ENCODE measurements at regions not wholly inside any gene's neighbourhood (a gene's known extent, or its start where the extent isn't known, plus 50 kb on each side); places are given as distances from the start of the nearest gene placed in this dataset.
A peak's percentile ranks its signal among the peaks of the same experiment; 100 is the strongest.

- Histone ChIP-seq H3K36me3 (no peaks in the 10 kb centered on the region), H3K4me3 (no peak overlapping the region), H3K9me3 (no peaks in the 10 kb centered on the region), H3K27me3 (no peaks in the 10 kb centered on the region), H3K27ac (no peak overlapping the region), H3K4me1 (no peaks in the 10 kb centered on the region)
- no peak for ATAC-seq
- 35 to 37% methylated on average over 2 of the region's 2 CpGs for WGBS, 2 donors (ENCODE audit: low coverage in 1 of 2)
- no peak for TF ChIP-seq EP300 (IDR thresholded peaks at IDR 0.05)
- TF ChIP-seq POLR2A (IDR thresholded peaks at IDR 0.05): no peak
Observed at GRCh38 chr13:86201477-86201876, 402.3 kb upstream of the SLITRK6 start.

GRCh38 chr13:86193281-86193680, 394.1 kb upstream of the SLITRK6 start:
- H3K27ac ChIP-seq: no peak overlapping the region
- H3K36me3 ChIP-seq: no peaks in the 10 kb centered on the region
- H3K27me3 ChIP-seq: no peaks in the 10 kb centered on the region
- H3K4me3 ChIP-seq: no peak overlapping the region
- no peak for ATAC-seq
- TF ChIP-seq POLR2A (IDR thresholded peaks at IDR 0.05) (no peak), CTCF (IDR thresholded peaks at IDR 0.05) (no peak), EP300 (IDR thresholded peaks at IDR 0.05) (no peak), POLR2AphosphoS5 (IDR thresholded peaks at IDR 0.05) (no peak)
- WGBS, 2 donors (ENCODE audit: low coverage in 1 of 2): 50 to 54% methylated on average over 1 of the region's 1 CpG
- H3K4me1 ChIP-seq: no peaks in the 10 kb centered on the region
- no peaks in the 10 kb centered on the region for H3K9me3 ChIP-seq

DNA sequence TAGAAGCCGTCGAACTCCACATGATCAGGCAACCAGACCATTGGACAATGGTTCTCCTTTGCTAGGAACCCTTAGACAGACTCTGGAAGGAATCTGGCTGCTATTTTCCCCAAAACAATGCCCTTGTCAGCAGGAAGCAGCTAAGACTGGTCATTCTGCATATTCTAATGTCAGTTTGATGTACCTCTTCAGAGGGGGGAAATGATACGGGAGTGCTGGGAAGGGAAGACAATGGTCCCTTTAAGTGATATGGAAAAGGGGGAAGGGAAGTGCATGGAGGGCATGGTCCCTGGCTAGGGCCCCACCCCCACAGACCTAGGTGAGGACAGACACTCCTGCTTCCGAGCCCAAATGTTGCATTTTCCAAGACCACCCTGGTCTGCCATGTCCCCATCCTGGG, 389.0 kb upstream of the SLITRK6 start:
- H3K4me1 ChIP-seq: no peaks in the 10 kb centered on the region
- no peaks in the 10 kb centered on the region for H3K27me3 ChIP-seq
- no peaks in the 10 kb centered on the region for H3K9me3 ChIP-seq
- no peak overlapping the region for H3K27ac ChIP-seq
- no peak overlapping the region for H3K4me3 ChIP-seq
- H3K36me3 ChIP-seq: no peaks in the 10 kb centered on the region
- no peak for ATAC-seq
- TF ChIP-seq POLR2A (IDR thresholded peaks at IDR 0.05) (no peak), POLR2AphosphoS5 (IDR thresholded peaks at IDR 0.05) (no peak), EP300 (IDR thresholded peaks at IDR 0.05) (no peak), CTCF (IDR thresholded peaks at IDR 0.05) (no peak)
- WGBS, 2 donors (ENCODE audit: low coverage in 1 of 2): 90 to 96% methylated on average over 2 of the region's 4 CpGs

DNA sequence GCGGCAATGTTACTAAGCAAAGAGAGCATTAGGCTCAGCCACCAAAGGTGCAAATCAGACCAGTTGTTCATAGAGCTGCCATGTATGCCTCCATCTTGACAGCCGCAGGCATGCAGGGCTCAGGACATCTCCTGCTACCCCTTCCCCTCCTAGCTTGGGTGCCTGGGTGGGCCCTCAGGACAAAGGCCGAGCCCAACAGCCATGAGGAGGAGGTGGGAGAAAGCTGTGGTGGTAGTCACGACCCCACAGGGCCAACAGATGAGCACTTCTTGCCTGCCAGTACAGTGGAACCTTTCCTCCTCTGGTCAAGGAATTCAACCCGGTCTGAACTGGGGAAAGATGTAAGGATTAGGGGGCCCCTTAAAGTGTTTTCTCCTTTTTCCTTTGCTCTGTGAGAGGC, 386.4 kb upstream of the SLITRK6 start:
- WGBS, 2 donors (ENCODE audit: low coverage in 1 of 2): 83% methylated on average over 2 of the region's 5 CpGs; no CpG with 5 or more reads in 1 of the 2 donors
- TF ChIP-seq EP300 (IDR thresholded peaks at IDR 0.05) (no peak), CTCF (IDR thresholded peaks at IDR 0.05) (no peak), POLR2A (IDR thresholded peaks at IDR 0.05) (no peak), POLR2AphosphoS5 (IDR thresholded peaks at IDR 0.05) (no peak)
- Histone ChIP-seq H3K36me3 (no peaks in the 10 kb centered on the region), H3K4me1 (no peaks in the 10 kb centered on the region), H3K27me3 (no peaks in the 10 kb centered on the region), H3K4me3 (no peak overlapping the region), H3K27ac (no peak overlapping the region), H3K9me3 (peaks cover 0 to 7% (median 0%) of the 10 kb centered on the region in 3 donors)
- ATAC-seq: peak; percentile 28

DNA sequence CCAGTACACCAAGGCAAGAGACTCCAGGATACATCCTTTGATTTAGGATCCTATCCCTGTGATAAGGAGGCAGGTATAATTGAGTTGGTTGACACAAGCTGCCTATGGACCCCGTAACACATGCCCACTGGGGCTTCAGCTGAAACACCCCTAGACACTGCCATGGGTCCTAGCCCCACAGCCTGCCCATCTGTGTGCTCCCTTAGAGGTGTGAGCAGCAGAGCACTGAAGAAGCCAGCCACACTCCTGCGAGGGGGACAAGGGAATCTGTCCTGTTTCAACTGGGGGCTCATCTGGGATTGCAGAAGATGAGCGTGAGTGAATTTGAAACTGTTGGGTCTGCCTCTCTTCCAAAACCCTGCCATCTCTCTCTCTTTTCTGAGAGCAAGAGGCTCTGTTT, 385.9 kb upstream of the SLITRK6 start:
- Histone ChIP-seq H3K9me3 (peaks cover 0 to 7% (median 0%) of the 10 kb centered on the region in 3 donors), H3K36me3 (no peaks in the 10 kb centered on the region), H3K27me3 (no peaks in the 10 kb centered on the region), H3K27ac (no peak overlapping the region), H3K4me1 (no peaks in the 10 kb centered on the region), H3K4me3 (no peak overlapping the region)
- no peak for ATAC-seq
- TF ChIP-seq POLR2AphosphoS5 (IDR thresholded peaks at IDR 0.05) (no peak), CTCF (IDR thresholded peaks at IDR 0.05) (no peak), EP300 (IDR thresholded peaks at IDR 0.05) (no peak), POLR2A (IDR thresholded peaks at IDR 0.05) (no peak)
- 83 to 84% methylated on average over 1 to 2 of the region's 3 CpGs for WGBS, 2 donors (ENCODE audit: low coverage in 1 of 2)

All from gastroesophageal sphincter (tissue), 4 donors.